SK-N-SH (cell line): ENCODE measurements at regions not wholly inside any gene's neighbourhood (a gene's known extent, or its start where the extent isn't known, plus 50 kb on each side); places are given as distances from the start of the nearest gene placed in this dataset.

ENCODE experiments used
- CTCF ChIA-PET: fragments of 300-600, 350-600 bp; formaldehyde crosslinking; extraction: SDS; loops from one replicate; lab custom pipeline; 2021; lab: Yijun Ruan, JAX
- POLR2A ChIA-PET: fragments of 350-600 bp; sonication (Branson Sonifier 250); formaldehyde crosslinking; extraction: SDS; loops from one replicate; lab custom pipeline; 2020; ENCODE audit warnings: antibody characterized with exemption, inconsistent platforms; lab: Yijun Ruan, JAX
- DNase-seq: peaks from one replicate; pipeline ENCODE4 v3.0.0; 2012
- H2AFZ ChIP-seq: fragments of 200-600 bp; sonication (generic); 2 replicates; pipeline ENCODE4 v1.8.1; 2016; ENCODE audit warnings: antibody characterized with exemption, mild to moderate bottlenecking, low read depth
- H3F3A ChIP-seq: fragments of 200-600 bp; sonication (generic); replicated peaks from 2 replicates; pipeline ENCODE3; 2016; ENCODE audit warnings: antibody characterized with exemption, mild to moderate bottlenecking; ENCODE audit not compliant: insufficient read depth
- H3K27ac ChIP-seq, 2 experiments: fragments of 200-500 bp in 1 of 2; fragments of 200-600 bp in 1 of 2; sonication (Bioruptor generic) in 1 of 2; sonication (generic), shearing (Covaris generic) in 1 of 2; 2 replicates each; pipeline versions ENCODE4 v1.5.1 to v1.6.1; 2014 to 2016; ENCODE audit warnings: low read depth in 2 of 2, inconsistent platforms in 1 of 2, low read length in 1 of 2, mild to moderate bottlenecking in 1 of 2, mixed read lengths in 1 of 2
- H3K27me3 ChIP-seq: fragments of 200-600 bp; sonication (generic), shearing (Covaris generic); 2 replicates; pipeline ENCODE4 v1.6.1; 2016; ENCODE audit warnings: mixed run types; ENCODE audit not compliant: insufficient read depth
- H3K36me3 ChIP-seq, 2 experiments: fragments of 200-500 bp in 1 of 2; fragments of 200-600 bp in 1 of 2; sonication (Bioruptor generic) in 1 of 2; sonication (generic) in 1 of 2; replicated peaks in 1 of 2; 2 replicates each; pipeline versions ENCODE3 to v1.5.1; 2014 to 2016; ENCODE audit warnings: low read length in 1 of 2, mild to moderate bottlenecking in 1 of 2; ENCODE audit not compliant: insufficient read depth in 2 of 2, control insufficient read depth in 1 of 2
- H3K4me1 ChIP-seq, 2 experiments: fragments of 200-500 bp in 1 of 2; fragments of 200-600 bp in 1 of 2; sonication (Bioruptor generic) in 1 of 2; sonication (generic), shearing (Covaris generic) in 1 of 2; 2 replicates each; pipeline versions ENCODE4 v1.5.1 to v1.6.1; 2014 to 2016; ENCODE audit warnings: low read depth in 1 of 2, low read length in 1 of 2, mixed run types in 1 of 2; ENCODE audit not compliant: insufficient read depth in 2 of 2, control insufficient read depth in 1 of 2
- H3K4me2 ChIP-seq: fragments of 200-600 bp; sonication (generic), shearing (Covaris generic); 2 replicates; pipeline ENCODE4 v1.6.1; 2017; ENCODE audit warnings: mixed run types
- H3K4me3 ChIP-seq, 2 experiments: fragments of 200-500 bp in 1 of 2; fragments of 200-600 bp in 1 of 2; sonication (Bioruptor generic) in 1 of 2; sonication (generic), shearing (Covaris generic) in 1 of 2; 2 replicates each; pipeline versions ENCODE4 v1.5.1 to v1.8.1; 2014 to 2016; ENCODE audit warnings: low read depth in 2 of 2, inconsistent platforms in 1 of 2, low read length in 1 of 2, mild to moderate bottlenecking in 1 of 2, mixed read lengths in 1 of 2, moderate library complexity in 1 of 2
- H3K79me2 ChIP-seq: fragments of 200-600 bp; sonication (generic); 2 replicates; pipeline ENCODE4 v1.8.1; 2017; ENCODE audit warnings: mild to moderate bottlenecking; ENCODE audit not compliant: insufficient read depth
- H3K9ac ChIP-seq: fragments of 200-600 bp; sonication (generic); 2 replicates; pipeline ENCODE4 v1.6.1; 2017; ENCODE audit warnings: mixed run types
- H3K9me2 ChIP-seq: fragments of 200-600 bp; sonication (generic); 2 replicates; pipeline ENCODE4 v1.6.1; 2017; ENCODE audit warnings: mixed run types
- H3K9me3 ChIP-seq: fragments of 200-600 bp; sonication (generic); 2 replicates; pipeline ENCODE4 v1.6.1; 2017; ENCODE audit warnings: mixed run types, mild to moderate bottlenecking, moderate library complexity
- H4K20me1 ChIP-seq: fragments of 200-600 bp; sonication (generic); 2 replicates; pipeline ENCODE4 v1.6.1; 2017; ENCODE audit warnings: mild to moderate bottlenecking, mixed run types; ENCODE audit not compliant: insufficient read depth
- CTCF ChIP-seq: fragments of 200-600 bp; sonication (generic); IDR thresholded peaks from 2 replicates; pipeline ENCODE4 v1.6.1; 2017; ENCODE audit warnings: antibody characterized with exemption, mild to moderate bottlenecking, moderate library complexity
- ELF1 ChIP-seq: IDR thresholded peaks from 2 replicates; pipeline ENCODE4 v1.4.0; 2012
- EP300 ChIP-seq, 2 experiments: IDR thresholded peaks; 2 replicates each; pipeline versions ENCODE4 v1.4.0 to v1.6.1; 2012; ENCODE audit warnings: borderline replicate concordance in 1 of 2, low read depth in 1 of 2, low read length in 1 of 2
- EZH2phosphoT487 ChIP-seq: fragments of 200-600 bp; sonication (generic); IDR thresholded peaks from 2 replicates; pipeline ENCODE4 v1.6.1; 2017; ENCODE audit warnings: low read depth, mixed run types, mild to moderate bottlenecking, antibody characterized with exemption, moderate library complexity, borderline replicate concordance
- FOXJ3 ChIP-seq: sonication (generic); formaldehyde crosslinking; IDR thresholded peaks from 2 replicates; pipeline ENCODE4 v1.5.1; 2020; ENCODE audit warnings: mild to moderate bottlenecking, missing genetic modification reagents
- FOXM1 ChIP-seq: IDR thresholded peaks from 2 replicates; pipeline ENCODE4 v1.4.0; 2012; ENCODE audit warnings: low read depth, mild to moderate bottlenecking
- GABPA ChIP-seq: IDR thresholded peaks from 2 replicates; pipeline ENCODE4 v1.4.0; 2012; ENCODE audit warnings: low read depth, mild to moderate bottlenecking
- GATA2 ChIP-seq: sonication (generic); formaldehyde crosslinking; IDR thresholded peaks from 2 replicates; pipeline ENCODE4 v1.5.0; 2020; ENCODE audit warnings: mild to moderate bottlenecking, missing genetic modification reagents
- IRF3 ChIP-seq: fragments of 150-350 bp; IDR thresholded peaks from 2 replicates; pipeline ENCODE4 v1.6.1; 2016; ENCODE audit warnings: mild to moderate bottlenecking, low read depth, low read length
- JUND ChIP-seq: IDR thresholded peaks from 2 replicates; pipeline ENCODE4 v1.4.0; 2012
- NRF1 ChIP-seq: IDR thresholded peaks from 2 replicates; pipeline ENCODE4 v1.6.1; 2012; ENCODE audit warnings: low read depth, mild to moderate bottlenecking, low read length
- RAD21 ChIP-seq: IDR thresholded peaks from 2 replicates; pipeline ENCODE4 v1.6.1; 2012; ENCODE audit warnings: mild to moderate bottlenecking, low read length
- REST ChIP-seq: IDR thresholded peaks from 2 replicates; pipeline ENCODE4 v1.6.1; 2012; ENCODE audit warnings: mild to moderate bottlenecking, low read depth, low read length, moderate library complexity
- RFX5 ChIP-seq: IDR thresholded peaks from 2 replicates; pipeline ENCODE4 v1.6.1; 2012; ENCODE audit warnings: mild to moderate bottlenecking, improper control_type of control experiment, low read length
- SMC3 ChIP-seq: IDR thresholded peaks from 2 replicates; pipeline ENCODE4 v1.6.1; 2012; ENCODE audit warnings: low read depth, low read length, improper control_type of control experiment
- TAF1 ChIP-seq: IDR thresholded peaks from 2 replicates; pipeline ENCODE4 v1.6.1; 2012; ENCODE audit warnings: low read depth, mild to moderate bottlenecking, low read length, moderate library complexity, borderline replicate concordance
- TCF12 ChIP-seq: IDR thresholded peaks from 2 replicates; pipeline ENCODE4 v1.4.0; 2012
- USF1 ChIP-seq: IDR thresholded peaks from 2 replicates; pipeline ENCODE4 v1.4.0; 2012; ENCODE audit warnings: low read depth, borderline replicate concordance
- USF2 ChIP-seq: fragments of 150-350 bp; IDR thresholded peaks from 2 replicates; pipeline ENCODE4 v1.6.1; 2017; ENCODE audit warnings: antibody characterized with exemption, low read length, low read depth, borderline replicate concordance
- ZBTB33 ChIP-seq: IDR thresholded peaks from 2 replicates; pipeline ENCODE4 v1.4.0; 2012; ENCODE audit warnings: low read depth, borderline replicate concordance
- WGBS: methylation state at CpG from one replicate; pipeline ENCODE4 v1.1.6; 2017; ENCODE audit warnings: low lambda C conversion rate; 5-methylcytosine and 5-hydroxymethylcytosine counted together

- ChIA-PET CTCF (no interaction called here), POLR2A (no interaction called here)
- no peaks in the 10 kb centered on the region for H4K20me1 ChIP-seq
- no peak overlapping the region for H3K4me3 ChIP-seq
- H3K9me3 ChIP-seq = no peaks in the 10 kb centered on the region
- H3K4me1 ChIP-seq = peaks cover 0 to 4% of the 10 kb centered on the region in 2 experiments; a peak in 1 of 4 replicates
- TF ChIP-seq USF2 (no peak), SMC3 (no peak), CTCF (no peak), JUND (no peak), TAF1 (no peak), GABPA (no peak), TCF12 (no peak), REST (no peak), EZH2phosphoT487 (no peak), GATA2 (no peak), IRF3 (no peak), FOXJ3 (CRISPR knock-in tag) (no peak), ELF1 (no peak), USF1 (no peak), RAD21 (no peak), FOXM1 (no peak), NRF1 (no peak), EP300 (IDR thresholded peaks at IDR 0.05; ENCODE audit: borderline replicate concordance in 1 of 2, low read depth in 1 of 2, low read length in 1 of 2) (no peak), ZBTB33 (no peak), RFX5 (no peak)
- H2AFZ ChIP-seq = no peak overlapping the region
- no peaks in the 10 kb centered on the region for H3F3A ChIP-seq
- no peak overlapping the region for H3K4me2 ChIP-seq
- no peaks in the 10 kb centered on the region for H3K36me3 ChIP-seq
- DNase-seq = no peak
- WGBS = 92% methylated on average over 12 of the region's 12 CpGs
- no peaks in the 10 kb centered on the region; the same call in 1 of the 2 replicates for H3K79me2 ChIP-seq
- no peak overlapping the region for H3K9ac ChIP-seq
- no peak overlapping the region for H3K27ac ChIP-seq
- no peaks in the 10 kb centered on the region for H3K27me3 ChIP-seq
- H3K9me2 ChIP-seq = no peaks in the 10 kb centered on the region
These were observed 355.8 kb downstream of the SOX9 start for GRCh38 chr17:72476575-72476986.
